Type B pancreatic cell (in vitro differentiated cells): ENCODE measurements at regions not wholly inside any gene's neighbourhood (a gene's known extent, or its start where the extent isn't known, plus 50 kb on each side); places are given as distances from the start of the nearest gene placed in this dataset.

ENCODE experiments used
- DNase-seq: peaks from one replicate; pipeline ENCODE4 v3.0.0; 2021; ENCODE audit warnings: mixed read lengths; ENCODE audit not compliant: unreplicated experiment; ENCODE audit errors: extremely low spot score
- H3K27ac Mint-ChIP-seq: 2 replicates; pipeline ENCODE4 v1.8.0; 2021; ENCODE audit warnings: mild to moderate bottlenecking, mixed read lengths
- H3K27me3 Mint-ChIP-seq: 2 replicates; pipeline ENCODE4 v1.8.0; 2021; ENCODE audit warnings: mixed read lengths
- H3K36me3 Mint-ChIP-seq: 2 replicates; pipeline ENCODE4 v1.8.0; 2021; ENCODE audit warnings: mixed read lengths
- H3K4me1 Mint-ChIP-seq: one replicate; pipeline ENCODE4 v1.8.0; 2021; ENCODE audit warnings: mixed read lengths; ENCODE audit not compliant: unreplicated experiment
- H3K4me3 Mint-ChIP-seq: 2 replicates; pipeline ENCODE4 v1.8.0; 2021; ENCODE audit warnings: mild to moderate bottlenecking, mixed read lengths
- H3K9me3 Mint-ChIP-seq: 2 replicates; pipeline ENCODE4 v1.8.0; 2021; ENCODE audit warnings: mixed read lengths
- TF ChIP-seq, protein P1 (sequence below): fragments of 200-600 bp; sonication (generic); conservative IDR thresholded peaks from 2 replicates; pipeline ENCODE4 v1.5.0; 2021; ENCODE audit warnings: antibody characterized with exemption, mild to moderate bottlenecking

DNA sequence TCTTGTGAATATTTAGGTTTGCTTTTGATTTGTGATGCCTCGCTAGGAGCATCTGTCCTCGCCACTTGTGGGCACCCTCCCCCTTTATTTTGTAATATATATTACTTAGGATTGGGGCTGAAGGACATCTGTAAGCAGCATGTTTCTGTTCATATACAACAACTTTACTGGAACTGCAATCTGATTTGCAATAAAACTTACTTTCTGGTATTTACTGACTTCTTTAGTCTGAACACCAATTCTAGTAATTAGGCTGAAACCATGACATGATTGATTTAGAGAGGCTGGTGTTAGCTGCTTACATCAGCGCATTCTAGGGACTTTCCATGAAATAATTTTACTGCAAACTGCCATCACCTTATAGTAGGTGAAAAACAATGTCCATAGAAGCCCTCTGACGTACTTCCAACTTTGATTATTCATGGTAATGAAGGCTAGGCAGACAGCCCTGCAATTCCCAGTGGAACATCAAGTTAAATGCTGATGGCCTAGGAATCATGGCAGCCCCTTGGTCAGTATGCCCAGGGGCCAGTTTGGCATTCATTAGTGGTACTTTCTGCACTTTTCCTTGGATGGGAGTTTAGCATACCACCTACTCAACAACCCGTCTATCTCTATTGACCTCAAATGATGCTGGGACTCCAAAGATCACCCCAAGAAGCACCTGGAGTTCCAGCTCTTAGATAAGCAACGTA, 132.9 kb upstream of the MCHR2 start:
- H3K4me3 Mint-ChIP-seq, result no peak overlapping the region
- H3K36me3 Mint-ChIP-seq, result no peaks in the 10 kb centered on the region
- no peak for DNase-seq
- no peaks in the 10 kb centered on the region for H3K27me3 Mint-ChIP-seq
- no peaks in the 10 kb centered on the region for H3K9me3 Mint-ChIP-seq
- H3K27ac Mint-ChIP-seq, result no peak overlapping the region
- H3K4me1 Mint-ChIP-seq, result no peaks in the 10 kb centered on the region
- TF ChIP-seq, protein P1, sequence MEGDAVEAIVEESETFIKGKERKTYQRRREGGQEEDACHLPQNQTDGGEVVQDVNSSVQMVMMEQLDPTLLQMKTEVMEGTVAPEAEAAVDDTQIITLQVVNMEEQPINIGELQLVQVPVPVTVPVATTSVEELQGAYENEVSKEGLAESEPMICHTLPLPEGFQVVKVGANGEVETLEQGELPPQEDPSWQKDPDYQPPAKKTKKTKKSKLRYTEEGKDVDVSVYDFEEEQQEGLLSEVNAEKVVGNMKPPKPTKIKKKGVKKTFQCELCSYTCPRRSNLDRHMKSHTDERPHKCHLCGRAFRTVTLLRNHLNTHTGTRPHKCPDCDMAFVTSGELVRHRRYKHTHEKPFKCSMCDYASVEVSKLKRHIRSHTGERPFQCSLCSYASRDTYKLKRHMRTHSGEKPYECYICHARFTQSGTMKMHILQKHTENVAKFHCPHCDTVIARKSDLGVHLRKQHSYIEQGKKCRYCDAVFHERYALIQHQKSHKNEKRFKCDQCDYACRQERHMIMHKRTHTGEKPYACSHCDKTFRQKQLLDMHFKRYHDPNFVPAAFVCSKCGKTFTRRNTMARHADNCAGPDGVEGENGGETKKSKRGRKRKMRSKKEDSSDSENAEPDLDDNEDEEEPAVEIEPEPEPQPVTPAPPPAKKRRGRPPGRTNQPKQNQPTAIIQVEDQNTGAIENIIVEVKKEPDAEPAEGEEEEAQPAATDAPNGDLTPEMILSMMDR, result no peak

DNA sequence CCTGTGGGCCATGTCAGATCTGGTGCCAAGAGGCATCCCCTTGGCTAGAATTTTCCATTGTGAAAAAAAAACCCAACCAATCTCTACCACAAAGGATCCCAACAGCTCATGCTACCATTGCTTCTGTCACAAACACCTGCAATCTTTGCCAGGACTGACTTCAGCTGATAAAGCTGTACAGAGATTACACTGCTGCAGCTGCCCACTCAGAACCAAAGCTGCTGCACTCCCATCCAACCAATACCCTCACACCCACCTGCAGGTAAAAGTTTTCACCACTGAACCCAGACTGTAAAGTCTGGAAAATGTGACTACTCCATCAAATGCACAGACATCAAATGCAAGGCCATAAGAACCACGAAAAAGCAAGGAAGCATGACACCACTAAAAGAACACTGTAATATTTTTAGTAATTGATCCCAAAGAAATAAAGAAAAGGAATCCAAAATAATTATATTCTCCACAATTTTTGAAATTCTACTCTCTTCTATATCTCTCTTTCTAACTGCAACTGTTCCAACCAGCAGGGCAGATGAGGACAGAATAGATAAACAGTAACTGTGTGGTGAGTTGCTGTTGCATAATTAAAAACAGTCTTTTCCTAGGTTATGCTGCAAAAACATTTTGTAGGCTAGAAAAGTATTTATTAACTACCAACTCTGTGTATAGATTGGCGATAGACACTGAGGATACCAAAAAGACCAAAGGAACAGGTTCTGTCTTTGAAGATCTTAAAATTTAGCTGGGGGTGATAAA, 128.0 kb upstream of the MCHR2 start:
- Mint-ChIP-seq H3K9me3 (no peaks in the 10 kb centered on the region), H3K36me3 (no peaks in the 10 kb centered on the region), H3K4me3 (no peak overlapping the region), H3K27ac (no peak overlapping the region), H3K27me3 (peaks cover 6% of the 10 kb centered on the region), H3K4me1 (peaks cover 2% of the 10 kb centered on the region)
- TF ChIP-seq, protein P1, result no peak
- DNase-seq, result no peak

DNA sequence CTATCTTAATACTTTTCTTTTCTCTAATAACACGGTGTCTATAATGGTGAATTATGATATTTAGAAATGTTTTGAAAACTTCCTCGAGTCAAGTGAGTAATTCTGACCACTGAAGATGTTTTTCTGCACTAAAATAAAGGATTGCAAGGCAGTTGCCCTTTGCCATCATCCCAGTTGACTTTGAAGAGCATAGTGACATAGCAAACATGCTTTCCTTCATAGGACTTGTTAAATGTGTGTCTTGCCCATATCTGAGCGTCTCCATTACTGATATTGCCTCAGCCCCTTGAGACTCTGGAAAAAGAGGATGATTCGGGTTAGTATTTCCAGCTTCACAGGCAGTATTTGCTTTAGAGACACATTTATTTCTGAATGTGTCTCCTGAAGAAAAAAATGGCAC, 125.2 kb upstream of the MCHR2 start:
- DNase-seq, result no peak
- Mint-ChIP-seq H3K27me3 (peaks cover 11% of the 10 kb centered on the region), H3K9me3 (no peaks in the 10 kb centered on the region), H3K4me3 (no peak overlapping the region), H3K27ac (no peak overlapping the region), H3K36me3 (no peaks in the 10 kb centered on the region), H3K4me1 (peaks cover 5% of the 10 kb centered on the region)
- TF ChIP-seq, protein P1, result no peak

DNA sequence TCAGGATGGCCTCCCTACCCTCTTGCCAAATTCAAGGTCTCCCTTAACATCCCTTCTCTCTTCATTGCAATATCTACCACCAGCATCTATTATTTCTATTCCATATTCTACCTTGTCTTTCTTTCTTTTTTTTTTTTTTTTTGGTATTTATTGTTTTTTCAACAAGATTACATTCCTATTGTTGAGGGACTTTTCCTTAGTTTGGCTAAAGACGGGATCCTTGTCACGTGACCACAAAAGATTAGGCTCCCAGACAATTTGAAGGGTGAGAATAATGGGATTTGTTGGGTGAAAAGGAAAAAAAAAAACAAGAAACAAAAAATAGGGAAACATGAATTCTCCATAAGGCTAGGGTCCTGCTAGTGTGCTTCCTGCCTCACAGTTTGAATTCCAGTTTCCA, 124.3 kb upstream of the MCHR2 start:
- Mint-ChIP-seq H3K9me3 (no peaks in the 10 kb centered on the region), H3K4me3 (no peak overlapping the region), H3K36me3 (no peaks in the 10 kb centered on the region), H3K4me1 (peaks cover 5% of the 10 kb centered on the region), H3K27ac (no peak overlapping the region), H3K27me3 (peaks cover 11% of the 10 kb centered on the region)
- no peak for DNase-seq
- TF ChIP-seq, protein P1, result no peak

DNA sequence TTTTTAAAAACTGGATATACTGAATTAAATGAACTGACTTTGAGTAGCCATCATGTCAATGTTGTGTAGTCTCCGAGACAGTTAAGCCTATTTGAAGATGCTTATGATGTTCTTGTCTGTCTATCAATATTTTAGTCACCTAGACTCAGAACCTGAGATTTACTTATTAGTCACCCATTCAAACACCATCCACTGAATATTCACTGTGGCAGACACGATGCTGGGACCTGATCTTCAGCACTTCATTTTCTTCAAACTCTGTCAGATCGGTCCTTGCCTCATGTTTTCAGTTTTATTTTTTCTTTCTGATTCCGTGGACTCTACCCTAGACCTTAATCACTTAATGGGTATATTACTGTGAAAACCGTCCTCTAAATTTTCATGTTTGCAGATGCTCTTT, 123.7 kb upstream of the MCHR2 start:
- no peak overlapping the region for H3K27ac Mint-ChIP-seq
- TF ChIP-seq, protein P1, result no peak
- peaks cover 5% of the 10 kb centered on the region for H3K4me1 Mint-ChIP-seq
- no peaks in the 10 kb centered on the region for H3K9me3 Mint-ChIP-seq
- DNase-seq, result no peak
- H3K27me3 Mint-ChIP-seq, result peaks cover 11% of the 10 kb centered on the region
- H3K4me3 Mint-ChIP-seq, result no peak overlapping the region
- H3K36me3 Mint-ChIP-seq, result no peaks in the 10 kb centered on the region
